ENCODE measurements at regions not wholly inside any gene's neighbourhood (a gene's known extent, or its start where the extent isn't known, plus 50 kb on each side); places are given as distances from the start of the nearest gene placed in this dataset.

GRCh38 chr22:48646216-48646925 lies 1181.3 kb downstream of the BRD1 start:
- H3K4me3 ChIP-seq (ENCODE audit: low read depth, low read length) = no peak overlapping the region
- H3K36me3 ChIP-seq (ENCODE audit: control insufficient read depth in 2 of 2, insufficient read depth in 1 of 2, low read length in 2 of 2) = no peaks in the 10 kb centered on the region
- TF ChIP-seq ZNF19 (tag by site-specific recombination; IDR thresholded peaks at IDR 0.05; ENCODE audit: low read depth) = no peak
- no peak for TF ChIP-seq ZBTB26 (tag by site-specific recombination; optimal IDR thresholded peaks at IDR 0.05)
- TF ChIP-seq ZNF768 (tag by site-specific recombination; IDR thresholded peaks at IDR 0.05) = no peak
- TF ChIP-seq ZNF521 (tag by site-specific recombination; IDR thresholded peaks at IDR 0.05) = no peak
- TF ChIP-seq ZNF670 (tag by site-specific recombination; IDR thresholded peaks at IDR 0.05; ENCODE audit: low read depth) = no peak
- no peak for TF ChIP-seq ZSCAN23 (tag by site-specific recombination; IDR thresholded peaks at IDR 0.05)
- no peak for TF ChIP-seq REST (tag by site-specific recombination; IDR thresholded peaks at IDR 0.05)
- TF ChIP-seq ZNF311 (tag by site-specific recombination; IDR thresholded peaks at IDR 0.05; ENCODE audit: borderline replicate concordance) = no peak
- TF ChIP-seq ZNF629 (tag by site-specific recombination; IDR thresholded peaks at IDR 0.05) = no peak
- no peak for TF ChIP-seq ZNF624 (tag by site-specific recombination; IDR thresholded peaks at IDR 0.05)
- TF ChIP-seq ZNF121 (tag by site-specific recombination; IDR thresholded peaks at IDR 0.05) = no peak
- no peak for TF ChIP-seq ZNF792 (tag by site-specific recombination; IDR thresholded peaks at IDR 0.05)
- TF ChIP-seq ZNF776 (tag by site-specific recombination; IDR thresholded peaks at IDR 0.05; ENCODE audit: borderline replicate concordance) = no peak
- no peak for TF ChIP-seq TCF7L2 (IDR thresholded peaks at IDR 0.05; ENCODE audit: borderline replicate concordance, low read depth, low read length)
- no peaks in the 10 kb centered on the region for H3K9me3 ChIP-seq (ENCODE audit: control insufficient read depth, insufficient read depth, low read depth, low read length)
- H3K27ac ChIP-seq (ENCODE audit: extremely low read depth, low read depth, low read length) = no peak overlapping the region
- ChIA-PET POLR2A (no interaction called here), CTCF (interaction anchor here (0.6 to 0.7 kb wide), 2 partner anchors 70 to 100 kb away, joined by 3 read pairs; no protein-coding TSS in a partner anchor)
- no peaks in the 10 kb centered on the region for H3K4me1 ChIP-seq (ENCODE audit: control insufficient read depth, insufficient read depth, low read length)

- no peak overlapping the region for H3K27ac ChIP-seq (ENCODE audit: extremely low read depth, low read depth, low read length)
- no peaks in the 10 kb centered on the region for H3K36me3 ChIP-seq (ENCODE audit: control insufficient read depth in 2 of 2, insufficient read depth in 1 of 2, low read length in 2 of 2)
- H3K9me3 ChIP-seq (ENCODE audit: control insufficient read depth, insufficient read depth, low read depth, low read length) = no peaks in the 10 kb centered on the region
- ChIA-PET CTCF (no interaction called here), POLR2A (interaction anchor here (0.6 kb wide), 1 partner anchor 1923 kb away, joined by 4 read pairs; no protein-coding TSS in a partner anchor)
- H3K4me1 ChIP-seq (ENCODE audit: control insufficient read depth, insufficient read depth, low read length) = no peaks in the 10 kb centered on the region
- H3K4me3 ChIP-seq (ENCODE audit: low read depth, low read length) = no peak overlapping the region
- TF ChIP-seq ZNF394 (tag by site-specific recombination; IDR thresholded peaks at IDR 0.05; ENCODE audit: borderline replicate concordance) = no peak
- TF ChIP-seq ZNF549 (tag by site-specific recombination; IDR thresholded peaks at IDR 0.05) = no peak
- no peak for TF ChIP-seq ZNF23 (tag by site-specific recombination; IDR thresholded peaks at IDR 0.05; ENCODE audit: borderline replicate concordance)
- no peak for TF ChIP-seq ZNF280C (tag by site-specific recombination; IDR thresholded peaks at IDR 0.05)
- TF ChIP-seq ZNF701 (tag by site-specific recombination; IDR thresholded peaks at IDR 0.05) = no peak
Measured at GRCh38 chr22:48645766-48646165, 1181.9 kb downstream of the BRD1 start.
